Ovary (tissue), 7 donors: ENCODE measurements at regions not wholly inside any gene's neighbourhood (a gene's known extent, or its start where the extent isn't known, plus 50 kb on each side); places are given as distances from the start of the nearest gene placed in this dataset.

Experiments used
- DNase-seq, 5 donors: peaks; one replicate each; pipeline ENCODE4 v3.0.0-alpha.2; 2019 to 2020
- H3K27ac ChIP-seq, 2 donors: fragments of 200-600 bp; one replicate each; pipeline versions ENCODE4 v1.5.1 to v1.8.0; 2019 to 2022
- H3K27me3 ChIP-seq: fragments of 200-600 bp; one replicate; pipeline ENCODE4 v1.8.0; 2022
- H3K36me3 ChIP-seq: fragments of 200-600 bp; sonication (generic); one replicate; pipeline ENCODE4 v1.5.1; 2019
- H3K4me1 ChIP-seq: one replicate; pipeline ENCODE4 v1.8.1; 2013; ENCODE audit warnings: mild to moderate bottlenecking, moderate library complexity; ENCODE audit not compliant: insufficient read depth
- H3K4me3 ChIP-seq: fragments of 200-600 bp; sonication (generic); one replicate; pipeline ENCODE4 v1.5.1; 2017
- H3K9me3 ChIP-seq, 2 donors: fragments of 200-600 bp in 1 of 2; sonication (generic) in 1 of 2; one replicate each; pipeline versions ENCODE4 v1.5.1 to v1.8.1; 2013 to 2019; ENCODE audit warnings: mild to moderate bottlenecking in 1 of 2, moderate library complexity in 1 of 2
- EP300 ChIP-seq: sonication (generic); formaldehyde crosslinking; IDR thresholded peaks from one replicate; pipeline ENCODE4 v1.6.1; 2017; ENCODE audit warnings: antibody characterized with exemption
- POLR2A ChIP-seq: fragments of 450-650 bp; IDR thresholded peaks from one replicate; pipeline ENCODE4 v1.6.1; 2017; ENCODE audit warnings: antibody characterized with exemption, mild to moderate bottlenecking, moderate library complexity
- WGBS, 3 donors: extraction: QIAGEN DNeasy Blood & Tissue Kit in 1 of 3; methylation state at CpG; one replicate each; pipeline versions ENCODE4 v1.1.5 to v1.1.7; 2013 to 2017; 5-methylcytosine and 5-hydroxymethylcytosine counted together
- intact Hi-C, 4 donors: fragments of 100-400 bp; cut with DNase I; formaldehyde crosslinking; loops; one replicate each; pipeline versions ENCODE4 v1.11.0 to v1.15.1; 2022 to 2023
- TF ChIP-seq, protein P1 (sequence below), 3 donors: fragments of 450-650 bp in 2 of 3; fragments of 200-600 bp in 1 of 3; IDR thresholded peaks; one replicate each; pipeline versions ENCODE4 v1.5.1 to v1.8.0; 2016 to 2022; ENCODE audit warnings: antibody characterized with exemption in 3 of 3, mild to moderate bottlenecking in 1 of 3
- donor health status: DM: no; HTN: no; CAD: no; lungs with moderate emphysema.
- donor health status: DM: no; HTN: no; CAD: no.
- donor health status: Bipolar disorder and iron deficiency.
- donor health status: DM: no; HTN: no; CAD: no.
- donor health status: DM: yes; HTN: yes; CAD: no.

DNA sequence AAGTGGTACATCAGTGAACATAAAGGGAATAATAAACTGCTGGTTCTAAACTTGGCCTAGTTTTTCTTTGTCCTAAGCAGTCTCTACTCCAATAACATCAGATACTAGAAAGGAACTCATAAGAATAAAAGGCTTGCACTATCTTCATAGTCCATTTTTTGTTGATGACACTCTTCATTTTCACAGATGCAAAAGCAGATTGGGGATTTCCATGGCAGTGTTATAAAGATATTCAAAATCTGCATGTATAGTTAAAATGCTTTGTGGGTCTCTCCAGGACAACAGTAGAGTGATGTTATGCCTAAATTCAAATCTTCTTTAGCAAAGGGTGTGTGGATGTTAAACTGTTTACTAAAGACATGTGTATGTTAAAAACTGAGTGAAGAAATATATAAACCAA lies 745.8 kb downstream of the TRHDE start:
- H3K27ac ChIP-seq, result no peak overlapping the region
- H3K36me3 ChIP-seq, result no peaks in the 10 kb centered on the region
- no peak overlapping the region for H3K4me3 ChIP-seq
- intact Hi-C loops, result no loop called here
- H3K9me3 ChIP-seq, result no peaks in the 10 kb centered on the region
- no peaks in the 10 kb centered on the region for H3K27me3 ChIP-seq
- no peaks in the 10 kb centered on the region for H3K4me1 ChIP-seq
- DNase-seq, result no peak
- TF ChIP-seq, protein P1, sequence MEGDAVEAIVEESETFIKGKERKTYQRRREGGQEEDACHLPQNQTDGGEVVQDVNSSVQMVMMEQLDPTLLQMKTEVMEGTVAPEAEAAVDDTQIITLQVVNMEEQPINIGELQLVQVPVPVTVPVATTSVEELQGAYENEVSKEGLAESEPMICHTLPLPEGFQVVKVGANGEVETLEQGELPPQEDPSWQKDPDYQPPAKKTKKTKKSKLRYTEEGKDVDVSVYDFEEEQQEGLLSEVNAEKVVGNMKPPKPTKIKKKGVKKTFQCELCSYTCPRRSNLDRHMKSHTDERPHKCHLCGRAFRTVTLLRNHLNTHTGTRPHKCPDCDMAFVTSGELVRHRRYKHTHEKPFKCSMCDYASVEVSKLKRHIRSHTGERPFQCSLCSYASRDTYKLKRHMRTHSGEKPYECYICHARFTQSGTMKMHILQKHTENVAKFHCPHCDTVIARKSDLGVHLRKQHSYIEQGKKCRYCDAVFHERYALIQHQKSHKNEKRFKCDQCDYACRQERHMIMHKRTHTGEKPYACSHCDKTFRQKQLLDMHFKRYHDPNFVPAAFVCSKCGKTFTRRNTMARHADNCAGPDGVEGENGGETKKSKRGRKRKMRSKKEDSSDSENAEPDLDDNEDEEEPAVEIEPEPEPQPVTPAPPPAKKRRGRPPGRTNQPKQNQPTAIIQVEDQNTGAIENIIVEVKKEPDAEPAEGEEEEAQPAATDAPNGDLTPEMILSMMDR (IDR thresholded peaks at IDR 0.05), result no peak
- no peak for TF ChIP-seq POLR2A
- TF ChIP-seq EP300, result no peak

DNA sequence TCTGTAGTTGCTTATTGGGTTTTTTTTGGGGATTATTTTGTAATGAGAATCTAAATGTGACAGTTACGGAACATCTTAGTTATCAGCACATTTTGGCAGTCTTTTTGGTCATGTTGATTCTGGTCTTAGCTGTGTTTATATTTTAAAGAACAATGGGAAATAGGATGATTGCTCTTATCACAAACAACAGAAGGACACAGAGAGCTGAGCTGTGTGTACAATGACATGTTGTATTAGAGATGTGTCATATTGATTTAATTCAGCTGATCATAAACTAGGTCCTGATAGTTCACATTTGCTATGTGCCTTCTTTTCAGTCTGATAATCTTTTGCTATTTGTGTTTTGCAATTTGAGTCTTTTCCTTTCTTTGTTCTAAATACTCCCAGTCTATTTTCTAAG lies 781.7 kb downstream of the TRHDE start:
- no peaks in the 10 kb centered on the region for H3K4me1 ChIP-seq
- TF ChIP-seq EP300 (no peak), POLR2A (no peak)
- TF ChIP-seq, protein P1 (IDR thresholded peaks at IDR 0.05), result no peak
- no peaks in the 10 kb centered on the region for H3K27me3 ChIP-seq
- no peaks in the 10 kb centered on the region for H3K36me3 ChIP-seq
- H3K4me3 ChIP-seq, result no peak overlapping the region
- WGBS, 3 donors, result 20 to 39% (median 29%) methylated on average over 1 of the region's 1 CpG
- H3K9me3 ChIP-seq, result no peaks in the 10 kb centered on the region
- H3K27ac ChIP-seq, result no peak overlapping the region
- DNase-seq, result no peak
- intact Hi-C loops, result no loop called here

DNA sequence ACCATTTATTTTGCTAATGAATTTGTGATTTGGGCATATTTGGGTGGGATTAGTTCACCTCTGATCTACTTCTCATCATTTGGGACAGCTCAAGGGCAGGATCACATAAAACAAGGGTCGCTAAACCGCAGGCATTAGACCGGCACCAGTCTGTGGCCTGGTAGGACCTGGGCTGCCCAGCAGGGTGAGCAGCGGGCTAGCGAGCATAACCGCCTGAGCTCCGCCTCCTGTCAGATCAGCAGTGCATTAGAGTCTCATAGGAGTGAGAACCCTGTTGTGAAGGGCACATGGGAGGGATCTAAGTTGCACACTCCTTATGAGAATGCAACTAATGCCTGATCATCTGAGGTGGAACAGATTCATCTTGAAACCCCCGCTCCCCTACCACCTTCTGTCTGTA lies 785.3 kb downstream of the TRHDE start:
- no peak for DNase-seq
- no peak overlapping the region for H3K4me3 ChIP-seq
- H3K36me3 ChIP-seq, result no peaks in the 10 kb centered on the region
- intact Hi-C loops, result no loop called here
- no peak for TF ChIP-seq POLR2A
- TF ChIP-seq, protein P1 (IDR thresholded peaks at IDR 0.05), result no peak
- no peak for TF ChIP-seq EP300
- no peak overlapping the region for H3K27ac ChIP-seq
- no peaks in the 10 kb centered on the region for H3K27me3 ChIP-seq
- WGBS, 3 donors, result 94 to 96% (median 95%) methylated on average over 8 of the region's 8 CpGs
- H3K9me3 ChIP-seq, result no peaks in the 10 kb centered on the region
- no peaks in the 10 kb centered on the region for H3K4me1 ChIP-seq

DNA sequence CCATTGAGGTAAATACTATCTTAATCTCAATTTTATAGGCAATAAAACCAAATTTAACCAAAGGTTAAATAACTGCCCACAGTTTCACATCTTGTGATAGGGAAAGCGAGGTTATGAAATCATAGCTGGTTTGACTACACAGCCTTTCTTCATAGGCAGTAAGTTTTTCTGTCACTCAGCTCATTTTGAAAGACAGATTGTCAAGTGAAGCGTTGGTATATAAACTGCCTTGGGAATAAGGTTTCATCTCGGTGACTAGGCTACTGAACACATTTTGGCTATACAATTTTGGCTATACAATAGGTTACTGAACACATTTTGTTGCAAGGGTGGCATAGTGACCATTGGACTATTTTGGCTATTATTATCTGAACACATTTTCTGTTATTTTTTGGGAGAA lies 793.7 kb downstream of the TRHDE start:
- no peaks in the 10 kb centered on the region for H3K36me3 ChIP-seq
- no peak overlapping the region for H3K27ac ChIP-seq
- H3K9me3 ChIP-seq, result no peaks in the 10 kb centered on the region
- H3K4me1 ChIP-seq, result no peaks in the 10 kb centered on the region
- WGBS, 3 donors, result 81 to 86% (median 85%) methylated on average over 3 of the region's 3 CpGs
- no peak overlapping the region for H3K4me3 ChIP-seq
- no peak for DNase-seq
- no peaks in the 10 kb centered on the region for H3K27me3 ChIP-seq
- no peak for TF ChIP-seq POLR2A
- TF ChIP-seq EP300, result no peak
- TF ChIP-seq, protein P1 (IDR thresholded peaks at IDR 0.05), result no peak
- intact Hi-C loops, result no loop called here

DNA sequence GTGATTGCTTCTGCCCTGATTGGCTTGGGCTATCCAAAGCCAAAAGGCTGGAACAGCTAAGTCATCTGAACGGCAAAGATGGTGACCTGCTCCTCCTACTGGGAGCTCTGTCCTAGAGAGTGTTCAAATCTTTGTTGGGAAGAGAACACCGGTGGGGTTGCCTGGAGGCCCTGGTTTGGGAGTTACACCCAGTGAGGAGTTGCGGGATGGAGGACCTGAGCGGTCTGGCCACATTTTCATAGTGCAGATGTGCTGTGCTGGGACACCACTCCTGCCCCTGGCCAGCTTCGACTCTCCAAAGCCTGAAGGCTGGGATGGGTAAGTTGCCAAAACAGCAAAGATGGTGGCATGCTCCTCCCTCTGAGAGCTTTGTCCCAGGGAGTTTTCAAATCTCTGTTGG lies 795.4 kb downstream of the TRHDE start:
- intact Hi-C loops, result no loop called here
- H3K27ac ChIP-seq, result no peak overlapping the region
- no peaks in the 10 kb centered on the region for H3K36me3 ChIP-seq
- no peak for TF ChIP-seq EP300
- TF ChIP-seq, protein P1 (IDR thresholded peaks at IDR 0.05), result no peak
- no peak for DNase-seq
- H3K9me3 ChIP-seq, result no peaks in the 10 kb centered on the region
- no peak overlapping the region for H3K4me3 ChIP-seq
- 86 to 93% (median 89%) methylated on average over 5 of the region's 5 CpGs for whole genome bisulfite sequencing, 3 donors
- no peaks in the 10 kb centered on the region for H3K4me1 ChIP-seq
- no peaks in the 10 kb centered on the region for H3K27me3 ChIP-seq
